HL-60 (cell line): ENCODE measurements at regions not wholly inside any gene's neighbourhood (a gene's known extent, or its start where the extent isn't known, plus 50 kb on each side); places are given as distances from the start of the nearest gene placed in this dataset.

Experiments
- CTCF ChIP-seq: IDR thresholded peaks from one replicate; pipeline ENCODE4 v1.5.1; 2011; ENCODE audit warnings: low read length, control low read depth, inconsistent platforms; ENCODE audit not compliant: insufficient read depth
- POLR2AphosphoS5 ChIP-seq: IDR thresholded peaks from 2 replicates; pipeline ENCODE4 v1.6.1; 2012; ENCODE audit warnings: low read depth
- TF ChIP-seq, protein P1 (sequence below): IDR thresholded peaks from 2 replicates; pipeline ENCODE4 v1.6.1; 2012; ENCODE audit warnings: low read depth; ENCODE audit not compliant: insufficient replicate concordance

- TF ChIP-seq POLR2AphosphoS5, result no peak
- TF ChIP-seq CTCF, result no peak
- TF ChIP-seq, protein P1, sequence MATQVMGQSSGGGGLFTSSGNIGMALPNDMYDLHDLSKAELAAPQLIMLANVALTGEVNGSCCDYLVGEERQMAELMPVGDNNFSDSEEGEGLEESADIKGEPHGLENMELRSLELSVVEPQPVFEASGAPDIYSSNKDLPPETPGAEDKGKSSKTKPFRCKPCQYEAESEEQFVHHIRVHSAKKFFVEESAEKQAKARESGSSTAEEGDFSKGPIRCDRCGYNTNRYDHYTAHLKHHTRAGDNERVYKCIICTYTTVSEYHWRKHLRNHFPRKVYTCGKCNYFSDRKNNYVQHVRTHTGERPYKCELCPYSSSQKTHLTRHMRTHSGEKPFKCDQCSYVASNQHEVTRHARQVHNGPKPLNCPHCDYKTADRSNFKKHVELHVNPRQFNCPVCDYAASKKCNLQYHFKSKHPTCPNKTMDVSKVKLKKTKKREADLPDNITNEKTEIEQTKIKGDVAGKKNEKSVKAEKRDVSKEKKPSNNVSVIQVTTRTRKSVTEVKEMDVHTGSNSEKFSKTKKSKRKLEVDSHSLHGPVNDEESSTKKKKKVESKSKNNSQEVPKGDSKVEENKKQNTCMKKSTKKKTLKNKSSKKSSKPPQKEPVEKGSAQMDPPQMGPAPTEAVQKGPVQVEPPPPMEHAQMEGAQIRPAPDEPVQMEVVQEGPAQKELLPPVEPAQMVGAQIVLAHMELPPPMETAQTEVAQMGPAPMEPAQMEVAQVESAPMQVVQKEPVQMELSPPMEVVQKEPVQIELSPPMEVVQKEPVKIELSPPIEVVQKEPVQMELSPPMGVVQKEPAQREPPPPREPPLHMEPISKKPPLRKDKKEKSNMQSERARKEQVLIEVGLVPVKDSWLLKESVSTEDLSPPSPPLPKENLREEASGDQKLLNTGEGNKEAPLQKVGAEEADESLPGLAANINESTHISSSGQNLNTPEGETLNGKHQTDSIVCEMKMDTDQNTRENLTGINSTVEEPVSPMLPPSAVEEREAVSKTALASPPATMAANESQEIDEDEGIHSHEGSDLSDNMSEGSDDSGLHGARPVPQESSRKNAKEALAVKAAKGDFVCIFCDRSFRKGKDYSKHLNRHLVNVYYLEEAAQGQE, result no peak
Observed at GRCh38 chr2:9069543-9069942, 66.1 kb upstream of the MBOAT2 start.
